ENCODE measurements at regions not wholly inside any gene's neighbourhood (a gene's known extent, or its start where the extent isn't known, plus 50 kb on each side); places are given as distances from the start of the nearest gene placed in this dataset.

DNA sequence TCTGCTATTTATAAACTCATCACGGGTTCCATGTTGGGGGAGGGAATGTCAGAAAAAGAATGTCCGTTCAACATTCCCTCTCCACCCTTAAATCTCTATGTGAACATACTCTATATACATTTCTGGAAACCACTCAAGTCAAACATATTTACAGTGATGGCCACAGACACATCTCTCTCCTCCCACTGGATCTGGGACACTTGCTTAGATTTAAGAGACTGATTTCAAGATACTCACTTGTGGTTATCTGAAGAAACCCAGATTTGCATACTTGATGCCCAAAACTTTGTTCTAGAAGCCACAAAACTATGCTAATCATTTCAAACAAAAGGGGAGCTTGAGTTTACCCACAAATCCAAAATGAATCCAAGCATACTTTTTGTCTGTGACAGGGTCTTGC lies 182.9 kb upstream of the SOX9 start:
- Mint-ChIP-seq H3K9me3 (no peaks in the 10 kb centered on the region), H3K4me3 (no peak overlapping the region), H3K4me1 (no peaks in the 10 kb centered on the region), H3K27ac (ENCODE audit: low read depth) (no peak overlapping the region), H3K27me3 (no peaks in the 10 kb centered on the region), H3K36me3 (ENCODE audit: insufficient read depth) (peaks cover 2% of the 10 kb centered on the region)
- DNase-seq (ENCODE audit: low spot score in 2 of 2) (no peak), ATAC-seq (replicated peaks; ENCODE audit: extremely low read depth, poor library complexity, severe bottlenecking) (no peak)

- no peaks in the 10 kb centered on the region for H3K27me3 Mint-ChIP-seq
- ATAC-seq (replicated peaks; ENCODE audit: extremely low read depth, poor library complexity, severe bottlenecking) = no peak
- H3K4me1 Mint-ChIP-seq = no peaks in the 10 kb centered on the region
- H3K27ac Mint-ChIP-seq (ENCODE audit: low read depth) = no peak overlapping the region
- H3K4me3 Mint-ChIP-seq = no peak overlapping the region
- peaks cover 2% of the 10 kb centered on the region for H3K36me3 Mint-ChIP-seq (ENCODE audit: insufficient read depth)
- no peaks in the 10 kb centered on the region for H3K9me3 Mint-ChIP-seq
- no peak for DNase-seq (ENCODE audit: low spot score in 2 of 2)
Observed at GRCh38 chr17:71938340-71939010, 182.3 kb upstream of the SOX9 start.

DNA sequence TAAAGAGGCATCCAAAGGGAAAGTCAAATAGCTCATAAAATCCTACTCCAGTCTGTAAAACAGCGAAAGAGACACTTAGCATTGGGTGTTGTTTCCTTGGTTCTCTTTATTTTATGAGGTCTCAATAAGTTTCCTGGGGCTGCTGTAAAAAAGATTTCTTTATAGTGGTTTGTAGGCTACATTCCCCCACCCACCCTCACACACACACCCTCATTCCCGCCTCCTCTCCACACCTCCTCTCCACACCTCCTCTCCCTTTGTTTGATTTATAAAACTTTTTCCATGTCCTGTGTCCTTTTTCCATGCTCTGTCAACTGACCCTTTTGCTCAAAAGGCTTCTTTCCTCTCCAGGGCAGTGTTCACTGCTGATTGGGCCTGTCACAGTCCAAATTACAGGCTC lies 178.9 kb upstream of the SOX9 start:
- no peak overlapping the region for H3K4me3 Mint-ChIP-seq
- DNase-seq (ENCODE audit: low spot score in 2 of 2) = no peak
- no peaks in the 10 kb centered on the region for H3K9me3 Mint-ChIP-seq

DNA sequence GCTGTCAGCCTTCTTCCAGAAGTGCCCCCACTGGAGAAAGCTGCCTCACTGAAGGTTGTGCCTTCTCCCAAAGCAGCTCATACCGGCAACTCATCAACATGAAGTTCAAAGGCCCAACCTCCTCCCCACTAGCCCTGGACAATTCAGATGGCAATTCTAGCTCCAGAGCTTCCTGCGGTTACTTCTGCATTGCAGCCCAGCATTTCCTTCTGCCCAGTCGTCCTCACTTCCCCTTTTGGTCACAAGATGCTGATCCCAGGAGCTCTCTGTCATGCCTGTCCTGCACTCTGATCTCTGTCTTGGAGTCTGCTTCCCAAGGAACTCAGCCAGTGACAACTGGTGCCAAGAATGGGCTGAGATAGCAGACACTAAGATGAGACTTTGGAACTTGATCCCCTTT lies 178.2 kb upstream of the SOX9 start:
- ATAC-seq (replicated peaks; ENCODE audit: extremely low read depth, poor library complexity, severe bottlenecking) (no peak), DNase-seq (ENCODE audit: low spot score in 2 of 2) (no peak)
- peaks cover 2% of the 10 kb centered on the region for H3K36me3 Mint-ChIP-seq (ENCODE audit: insufficient read depth)
- H3K27ac Mint-ChIP-seq (ENCODE audit: low read depth) = no peak overlapping the region
- no peaks in the 10 kb centered on the region for H3K27me3 Mint-ChIP-seq
- no peaks in the 10 kb centered on the region for H3K4me1 Mint-ChIP-seq
- no peaks in the 10 kb centered on the region for H3K9me3 Mint-ChIP-seq
- no peak overlapping the region for H3K4me3 Mint-ChIP-seq

More for the DNA sequence above, 178.9 kb upstream of the SOX9 start:
- Mint-ChIP-seq H3K27ac (ENCODE audit: low read depth) (no peak overlapping the region), H3K36me3 (ENCODE audit: insufficient read depth) (peaks cover 2% of the 10 kb centered on the region), H3K27me3 (no peaks in the 10 kb centered on the region), H3K4me1 (no peaks in the 10 kb centered on the region)
- no peak for ATAC-seq (replicated peaks; ENCODE audit: extremely low read depth, poor library complexity, severe bottlenecking)

GRCh38 chr17:71948703-71949422 lies 172.0 kb upstream of the SOX9 start:
- ATAC-seq (replicated peaks; ENCODE audit: extremely low read depth, poor library complexity, severe bottlenecking) = no peak
- Mint-ChIP-seq H3K9me3 (no peaks in the 10 kb centered on the region), H3K36me3 (ENCODE audit: insufficient read depth) (no peaks in the 10 kb centered on the region)

GRCh38 chr17:71959154-71959553 lies 161.7 kb upstream of the SOX9 start:
- Mint-ChIP-seq H3K4me3 (no peak overlapping the region), H3K4me1 (no peaks in the 10 kb centered on the region), H3K36me3 (ENCODE audit: insufficient read depth) (no peaks in the 10 kb centered on the region), H3K9me3 (peaks cover 5% of the 10 kb centered on the region), H3K27ac (ENCODE audit: low read depth) (no peak overlapping the region), H3K27me3 (no peaks in the 10 kb centered on the region)
- no peak for ATAC-seq (replicated peaks; ENCODE audit: extremely low read depth, poor library complexity, severe bottlenecking)
- no peak for DNase-seq (ENCODE audit: low spot score in 2 of 2)

More at GRCh38 chr17:71948703-71949422, 172.0 kb upstream of the SOX9 start:
- H3K27me3 Mint-ChIP-seq = no peaks in the 10 kb centered on the region
- no peak overlapping the region for H3K27ac Mint-ChIP-seq (ENCODE audit: low read depth)
- no peak overlapping the region for H3K4me3 Mint-ChIP-seq
- H3K4me1 Mint-ChIP-seq = no peaks in the 10 kb centered on the region
- no peak for DNase-seq (ENCODE audit: low spot score in 2 of 2)

- no peak overlapping the region for H3K27ac Mint-ChIP-seq (ENCODE audit: low read depth)
- H3K4me3 Mint-ChIP-seq = no peak overlapping the region
- no peaks in the 10 kb centered on the region for H3K27me3 Mint-ChIP-seq
- no peak for DNase-seq (ENCODE audit: low spot score in 2 of 2)
- ATAC-seq (replicated peaks; ENCODE audit: extremely low read depth, poor library complexity, severe bottlenecking) = no peak
- no peaks in the 10 kb centered on the region for H3K36me3 Mint-ChIP-seq (ENCODE audit: insufficient read depth)
- H3K4me1 Mint-ChIP-seq = no peaks in the 10 kb centered on the region
- peaks cover 5% of the 10 kb centered on the region for H3K9me3 Mint-ChIP-seq
Observed at GRCh38 chr17:71963351-71963750, 157.5 kb upstream of the SOX9 start.

GRCh38 chr17:71963791-71964190 lies 157.0 kb upstream of the SOX9 start:
- DNase-seq (ENCODE audit: low spot score in 2 of 2) (no peak), ATAC-seq (replicated peaks; ENCODE audit: extremely low read depth, poor library complexity, severe bottlenecking) (no peak)
- H3K4me3 Mint-ChIP-seq = no peak overlapping the region
- H3K36me3 Mint-ChIP-seq (ENCODE audit: insufficient read depth) = no peaks in the 10 kb centered on the region
- H3K27ac Mint-ChIP-seq (ENCODE audit: low read depth) = no peak overlapping the region
- H3K27me3 Mint-ChIP-seq = no peaks in the 10 kb centered on the region
- H3K9me3 Mint-ChIP-seq = peaks cover 5% of the 10 kb centered on the region
- H3K4me1 Mint-ChIP-seq = no peaks in the 10 kb centered on the region

DNA sequence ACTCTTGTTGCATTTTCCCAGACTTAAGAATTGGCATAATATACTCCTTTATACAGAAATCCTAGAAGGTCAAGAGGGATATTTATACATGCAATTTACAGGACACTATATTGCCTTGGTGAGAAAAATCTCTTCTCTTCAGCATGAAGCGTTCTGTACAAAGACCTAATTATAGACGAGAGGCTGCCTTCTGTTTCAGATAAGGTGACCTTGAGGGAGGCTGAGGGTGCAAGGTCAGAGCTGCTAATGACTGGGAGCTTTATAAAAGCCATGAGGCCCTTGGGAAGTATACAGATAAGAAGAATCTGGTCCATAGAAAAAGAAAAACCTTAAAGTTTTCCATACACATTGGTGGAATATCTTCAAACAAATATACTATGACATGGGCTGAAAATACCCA lies 156.3 kb upstream of the SOX9 start:
- DNase-seq (ENCODE audit: low spot score in 2 of 2) (no peak), ATAC-seq (replicated peaks; ENCODE audit: extremely low read depth, poor library complexity, severe bottlenecking) (no peak)
- Mint-ChIP-seq H3K9me3 (peaks cover 4% of the 10 kb centered on the region), H3K36me3 (ENCODE audit: insufficient read depth) (no peaks in the 10 kb centered on the region), H3K27ac (ENCODE audit: low read depth) (no peak overlapping the region), H3K4me1 (no peaks in the 10 kb centered on the region), H3K27me3 (no peaks in the 10 kb centered on the region), H3K4me3 (no peak overlapping the region)

DNA sequence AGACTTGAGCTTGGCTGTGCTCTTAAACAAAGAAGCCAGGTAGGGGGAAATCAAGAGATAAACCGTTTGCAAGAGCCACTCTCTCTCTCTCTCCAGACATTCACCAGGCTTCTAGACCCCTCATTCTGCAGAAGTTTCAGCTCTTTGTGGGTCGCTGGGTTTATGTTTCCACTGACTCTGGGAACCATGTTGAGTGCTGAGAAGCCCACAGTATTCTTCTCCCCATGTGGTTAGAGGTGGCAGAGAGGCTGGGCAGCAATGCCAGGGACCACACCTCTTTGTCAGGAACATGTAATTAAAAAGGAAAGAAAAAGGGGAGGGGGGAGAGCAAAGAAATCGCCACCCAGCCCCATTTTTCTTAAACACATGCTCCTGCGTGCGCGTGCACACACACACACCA lies 154.8 kb upstream of the SOX9 start:
- no peaks in the 10 kb centered on the region for H3K27me3 Mint-ChIP-seq
- DNase-seq (ENCODE audit: low spot score in 2 of 2) (no peak), ATAC-seq (replicated peaks; ENCODE audit: extremely low read depth, poor library complexity, severe bottlenecking) (no peak)
- H3K4me1 Mint-ChIP-seq = no peaks in the 10 kb centered on the region
- no peaks in the 10 kb centered on the region for H3K9me3 Mint-ChIP-seq
- H3K4me3 Mint-ChIP-seq = no peak overlapping the region
- H3K27ac Mint-ChIP-seq (ENCODE audit: low read depth) = no peak overlapping the region
- H3K36me3 Mint-ChIP-seq (ENCODE audit: insufficient read depth) = no peaks in the 10 kb centered on the region

DNA sequence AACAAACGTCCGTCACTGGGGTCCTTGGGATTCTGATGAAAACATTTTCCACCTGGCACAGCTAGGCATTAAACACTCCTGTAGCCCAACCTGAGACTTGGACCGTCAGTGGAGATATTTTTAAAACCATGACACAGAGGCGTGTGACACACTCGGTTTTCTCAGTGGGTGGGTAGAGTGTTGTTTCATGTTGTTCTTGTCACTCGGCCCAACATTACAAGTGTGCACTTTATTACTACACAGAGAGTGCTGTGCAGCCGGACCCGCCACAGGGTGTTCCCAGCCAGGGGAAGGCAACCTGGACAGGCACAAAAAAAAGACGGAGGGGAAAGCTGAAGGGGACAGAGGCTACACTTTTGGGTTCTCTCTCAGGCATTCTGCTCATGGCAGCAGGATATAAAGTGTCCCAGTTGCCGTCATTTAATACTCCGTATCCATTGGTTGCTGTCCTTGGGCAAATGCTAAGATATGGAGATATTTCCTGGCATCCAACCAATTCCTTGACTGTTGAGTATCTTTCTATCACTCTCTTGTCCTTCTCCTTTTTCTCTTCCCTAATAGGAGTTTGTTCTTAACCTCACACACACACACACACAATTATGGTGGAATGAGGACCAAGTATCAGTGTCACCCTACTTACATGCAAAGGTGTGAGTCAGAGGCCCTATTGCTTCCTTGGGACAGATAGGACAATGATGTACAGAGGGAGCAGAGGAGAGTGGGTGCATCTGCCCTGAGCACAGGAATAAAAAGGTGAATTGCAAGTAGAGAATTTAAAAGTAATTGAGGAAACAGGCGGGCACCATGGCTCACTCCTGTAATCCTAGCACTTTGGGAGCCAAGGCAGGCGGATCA lies 154.1 kb upstream of the SOX9 start:
- Mint-ChIP-seq H3K9me3 (no peaks in the 10 kb centered on the region), H3K27me3 (no peaks in the 10 kb centered on the region), H3K27ac (ENCODE audit: low read depth) (no peak overlapping the region), H3K36me3 (ENCODE audit: insufficient read depth) (no peaks in the 10 kb centered on the region), H3K4me1 (no peaks in the 10 kb centered on the region), H3K4me3 (no peak overlapping the region)
- DNase-seq (ENCODE audit: low spot score in 2 of 2) (no peak), ATAC-seq (replicated peaks; ENCODE audit: extremely low read depth, poor library complexity, severe bottlenecking) (no peak)

- no peaks in the 10 kb centered on the region for H3K36me3 Mint-ChIP-seq (ENCODE audit: insufficient read depth)
- no peaks in the 10 kb centered on the region for H3K9me3 Mint-ChIP-seq
- H3K27ac Mint-ChIP-seq (ENCODE audit: low read depth) = no peak overlapping the region
- H3K4me1 Mint-ChIP-seq = no peaks in the 10 kb centered on the region
- ATAC-seq (replicated peaks; ENCODE audit: extremely low read depth, poor library complexity, severe bottlenecking) (no peak), DNase-seq (ENCODE audit: low spot score in 2 of 2) (no peak)
- no peak overlapping the region for H3K4me3 Mint-ChIP-seq
- no peaks in the 10 kb centered on the region for H3K27me3 Mint-ChIP-seq
Observed at GRCh38 chr17:71969500-71969899, 151.3 kb upstream of the SOX9 start.

DNA sequence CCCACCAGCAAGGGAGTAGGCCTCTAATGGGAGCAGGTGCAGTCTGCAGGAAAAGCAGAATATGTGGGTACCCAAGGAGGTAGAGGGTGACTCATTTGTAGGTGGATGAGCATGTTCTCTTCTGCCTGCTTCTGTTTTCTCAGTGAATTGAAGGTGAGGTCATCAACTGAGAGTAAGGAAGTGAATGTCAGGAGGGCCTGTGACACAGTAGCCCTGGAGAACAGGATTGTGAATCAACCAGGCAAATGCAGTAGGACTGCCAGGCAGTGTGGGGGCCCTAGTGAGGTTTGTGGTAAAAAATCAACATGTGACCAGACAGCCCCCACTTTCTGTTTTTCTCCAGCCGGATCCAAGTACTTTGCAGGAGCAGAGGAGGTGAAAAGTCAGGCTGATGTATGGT lies 150.5 kb upstream of the SOX9 start:
- no peak overlapping the region for H3K4me3 Mint-ChIP-seq
- H3K36me3 Mint-ChIP-seq (ENCODE audit: insufficient read depth) = no peaks in the 10 kb centered on the region
- H3K27ac Mint-ChIP-seq (ENCODE audit: low read depth) = no peak overlapping the region
- ATAC-seq (replicated peaks; ENCODE audit: extremely low read depth, poor library complexity, severe bottlenecking) (no peak), DNase-seq (ENCODE audit: low spot score in 2 of 2) (no peak)
- no peaks in the 10 kb centered on the region for H3K27me3 Mint-ChIP-seq
- H3K4me1 Mint-ChIP-seq = no peaks in the 10 kb centered on the region
- no peaks in the 10 kb centered on the region for H3K9me3 Mint-ChIP-seq
